IPS DF 6.9 (cell line): ENCODE measurements at regions not wholly inside any gene's neighbourhood (a gene's known extent, or its start where the extent isn't known, plus 50 kb on each side); places are given as distances from the start of the nearest gene placed in this dataset.

Experiments
- DNase-seq: peaks from one replicate; pipeline ENCODE4 v3.0.0-alpha.2; 2013; ENCODE audit warnings: low read depth, low spot score
- H3K27ac ChIP-seq: one replicate; pipeline ENCODE4 v1.5.1; 2013; ENCODE audit warnings: low read length, control low read depth
- H3K27me3 ChIP-seq: 2 replicates; pipeline ENCODE4 v1.6.1; 2013; ENCODE audit warnings: mild to moderate bottlenecking, low read length; ENCODE audit not compliant: control insufficient read depth, insufficient read depth
- H3K36me3 ChIP-seq: 2 replicates; pipeline ENCODE4 v1.6.1; 2013; ENCODE audit warnings: low read length; ENCODE audit not compliant: control insufficient read depth, insufficient read depth
- H3K4me1 ChIP-seq: 2 replicates; pipeline ENCODE4 v1.6.1; 2013; ENCODE audit warnings: low read length; ENCODE audit not compliant: control insufficient read depth, insufficient read depth
- H3K4me3 ChIP-seq: 2 replicates; pipeline ENCODE4 v1.5.1; 2013; ENCODE audit warnings: mild to moderate bottlenecking, low read length
- H3K9me3 ChIP-seq: 2 replicates; pipeline ENCODE4 v1.6.1; 2013; ENCODE audit warnings: low read length, inconsistent platforms; ENCODE audit not compliant: control insufficient read depth, insufficient read depth
- WGBS: extraction: QIAGEN DNeasy Blood & Tissue Kit; methylation state at CpG from one replicate; pipeline ENCODE4 v1.1.7; 2013; ENCODE audit warnings: mixed read lengths, missing lambda C conversion rate; ENCODE audit not compliant: insufficient read length, insufficient coverage; 5-methylcytosine and 5-hydroxymethylcytosine counted together

DNA sequence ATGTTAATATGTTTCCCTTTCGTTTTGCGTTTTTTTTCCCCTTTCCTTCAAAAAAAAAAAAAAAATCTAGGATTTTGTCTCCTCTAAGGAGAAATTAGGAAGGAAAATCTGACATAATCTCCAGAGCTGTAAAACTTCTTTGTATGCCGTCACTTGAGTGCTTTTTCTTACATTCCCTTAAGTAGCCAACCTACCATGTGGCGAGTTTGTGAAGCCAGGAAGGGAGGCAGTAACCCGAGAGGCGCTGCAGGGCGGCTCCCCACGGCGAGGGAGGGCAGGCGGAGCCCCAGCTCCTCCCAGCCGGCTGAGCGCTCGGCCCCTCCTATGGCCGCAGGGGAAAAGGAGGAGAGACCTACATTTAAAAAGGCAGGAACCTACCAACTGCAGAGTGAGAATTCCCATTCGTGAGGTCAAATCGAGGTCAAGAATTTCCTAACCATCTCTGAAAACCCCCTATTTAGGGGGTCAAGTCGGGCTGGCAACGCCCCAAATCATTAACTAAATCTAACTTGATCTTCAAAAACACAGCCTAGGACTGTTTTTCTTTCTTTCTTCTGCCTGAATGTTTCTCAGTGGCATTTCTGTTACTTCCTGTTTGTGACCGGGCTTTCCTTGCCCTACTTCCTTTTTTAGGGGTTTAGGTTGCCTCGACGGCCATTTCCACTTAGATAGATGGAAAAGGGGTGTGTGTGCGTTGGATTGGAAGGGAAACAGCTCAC lies 345.1 kb upstream of the KLF3 start:
- Histone ChIP-seq H3K36me3 (no peaks in the 10 kb centered on the region), H3K27ac (no peak overlapping the region), H3K4me1 (peaks cover 1% of the 10 kb centered on the region; the same call in 1 of the 2 replicates), H3K27me3 (no peaks in the 10 kb centered on the region), H3K4me3 (no peak overlapping the region), H3K9me3 (no peaks in the 10 kb centered on the region)
- peak; percentile 68 for DNase-seq
- no CpG with 5 or more reads among the region's 22 CpGs for WGBS

- Histone ChIP-seq H3K9me3 (no peaks in the 10 kb centered on the region), H3K27me3 (no peaks in the 10 kb centered on the region), H3K36me3 (no peaks in the 10 kb centered on the region), H3K4me3 (no peak overlapping the region), H3K4me1 (peaks cover 1% of the 10 kb centered on the region; the same call in 1 of the 2 replicates), H3K27ac (no peak overlapping the region)
- WGBS: no CpG with 5 or more reads among the region's 17 CpGs
- DNase-seq: peak; percentile 79
Observed at GRCh38 chr4:38319456-38320342, 344.3 kb upstream of the KLF3 start.

DNA sequence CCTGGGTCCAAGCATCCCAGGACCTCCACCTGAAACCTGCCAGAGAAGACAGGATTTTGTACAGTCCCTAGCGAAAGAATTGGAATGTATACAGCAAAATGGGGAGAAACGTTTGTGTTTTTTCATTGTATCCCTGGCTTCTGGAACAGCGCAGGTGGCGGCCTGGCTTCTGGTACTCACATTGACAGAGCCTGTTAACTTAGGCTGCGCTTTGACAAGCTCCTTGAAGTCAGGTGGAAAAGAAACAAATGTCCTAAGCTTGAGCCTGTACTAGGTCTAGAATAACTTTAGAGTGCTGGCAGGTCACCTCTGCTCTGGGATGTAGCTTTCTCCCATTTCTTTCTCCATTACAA lies 343.7 kb upstream of the KLF3 start:
- WGBS: no CpG with 5 or more reads among the region's 5 CpGs
- Histone ChIP-seq H3K36me3 (no peaks in the 10 kb centered on the region), H3K9me3 (no peaks in the 10 kb centered on the region), H3K27me3 (no peaks in the 10 kb centered on the region), H3K4me1 (peaks cover 1% of the 10 kb centered on the region; the same call in 1 of the 2 replicates), H3K27ac (no peak overlapping the region), H3K4me3 (no peak overlapping the region)
- no peak for DNase-seq

GRCh38 chr4:38320833-38321232 lies 343.2 kb upstream of the KLF3 start:
- Histone ChIP-seq H3K4me1 (peaks cover 1% of the 10 kb centered on the region; the same call in 1 of the 2 replicates), H3K36me3 (no peaks in the 10 kb centered on the region), H3K27ac (no peak overlapping the region), H3K9me3 (no peaks in the 10 kb centered on the region), H3K4me3 (no peak overlapping the region), H3K27me3 (no peaks in the 10 kb centered on the region)
- no CpG with 5 or more reads among the region's 4 CpGs for WGBS
- no peak for DNase-seq

GRCh38 chr4:38322714-38323113 lies 341.3 kb upstream of the KLF3 start:
- no CpG with 5 or more reads among the region's 4 CpGs for WGBS
- no peaks in the 10 kb centered on the region for H3K9me3 ChIP-seq
- no peaks in the 10 kb centered on the region for H3K27me3 ChIP-seq
- DNase-seq: no peak
- no peaks in the 10 kb centered on the region for H3K36me3 ChIP-seq
- no peak overlapping the region for H3K27ac ChIP-seq
- peaks cover 1% of the 10 kb centered on the region; the same call in 1 of the 2 replicates for H3K4me1 ChIP-seq
- no peak overlapping the region for H3K4me3 ChIP-seq

GRCh38 chr4:38323141-38323641 lies 340.8 kb upstream of the KLF3 start:
- no peaks in the 10 kb centered on the region for H3K27me3 ChIP-seq
- H3K27ac ChIP-seq: no peak overlapping the region
- H3K9me3 ChIP-seq: no peaks in the 10 kb centered on the region
- WGBS: no CpG with 5 or more reads among the region's 4 CpGs
- H3K4me3 ChIP-seq: no peak overlapping the region
- DNase-seq: no peak
- H3K4me1 ChIP-seq: peaks cover under 1% of the 10 kb centered on the region; the same call in 1 of the 2 replicates
- H3K36me3 ChIP-seq: no peaks in the 10 kb centered on the region

- Histone ChIP-seq H3K36me3 (no peaks in the 10 kb centered on the region), H3K27ac (no peak overlapping the region), H3K4me1 (no peaks in the 10 kb centered on the region), H3K27me3 (no peaks in the 10 kb centered on the region), H3K9me3 (no peaks in the 10 kb centered on the region), H3K4me3 (no peak overlapping the region)
- no peak for DNase-seq
- no CpG with 5 or more reads among the region's 31 CpGs for WGBS
Observed at GRCh38 chr4:38324861-38325628, 339.0 kb upstream of the KLF3 start.

DNA sequence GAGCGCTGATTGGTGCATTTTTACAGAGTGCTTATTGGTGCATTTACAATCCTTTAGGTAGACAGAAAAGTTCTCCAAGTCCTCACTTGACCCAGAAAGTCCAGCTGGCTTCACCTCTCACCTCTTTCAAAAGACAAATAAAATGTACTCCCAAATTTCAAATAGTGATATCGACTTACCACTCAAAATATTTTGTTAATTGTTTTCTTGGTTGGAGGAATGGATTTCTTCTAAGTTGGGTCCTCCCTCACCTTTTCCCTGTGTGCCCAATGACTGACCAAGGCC lies 338.4 kb upstream of the KLF3 start:
- Histone ChIP-seq H3K9me3 (no peaks in the 10 kb centered on the region), H3K36me3 (no peaks in the 10 kb centered on the region), H3K4me1 (no peaks in the 10 kb centered on the region), H3K4me3 (no peak overlapping the region), H3K27me3 (no peaks in the 10 kb centered on the region), H3K27ac (no peak overlapping the region)
- WGBS: no CpG with 5 or more reads among the region's 2 CpGs
- DNase-seq: no peak

DNA sequence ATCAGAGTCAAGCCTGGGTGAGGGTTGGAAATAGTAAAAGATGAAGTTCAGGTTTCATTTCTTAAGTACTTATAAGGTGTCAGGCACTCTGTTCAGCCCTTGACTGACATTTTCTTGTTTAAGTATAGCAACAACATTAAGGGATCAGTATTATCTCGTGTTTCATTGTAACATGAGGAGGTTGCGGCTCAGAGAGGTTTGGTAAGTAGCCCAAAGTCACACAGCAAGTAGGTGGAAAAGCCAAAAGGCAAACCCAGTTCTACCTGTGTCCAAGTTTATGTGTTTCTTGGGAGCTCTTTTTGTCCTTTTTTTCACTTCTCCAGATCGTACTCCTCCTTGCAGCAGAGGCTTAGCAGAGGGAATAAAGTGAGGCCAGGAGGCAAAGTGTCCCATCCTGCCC lies 337.5 kb upstream of the KLF3 start:
- DNase-seq: no peak
- no peak overlapping the region for H3K27ac ChIP-seq
- H3K36me3 ChIP-seq: no peaks in the 10 kb centered on the region
- no peak overlapping the region for H3K4me3 ChIP-seq
- no peaks in the 10 kb centered on the region for H3K9me3 ChIP-seq
- H3K4me1 ChIP-seq: no peaks in the 10 kb centered on the region
- WGBS: no CpG with 5 or more reads among the region's 3 CpGs
- no peaks in the 10 kb centered on the region for H3K27me3 ChIP-seq

GRCh38 chr4:38327174-38327573 lies 336.8 kb upstream of the KLF3 start:
- no peak for DNase-seq
- H3K27me3 ChIP-seq: no peaks in the 10 kb centered on the region
- no peaks in the 10 kb centered on the region for H3K4me1 ChIP-seq
- no peaks in the 10 kb centered on the region for H3K9me3 ChIP-seq
- no peak overlapping the region for H3K27ac ChIP-seq
- H3K4me3 ChIP-seq: no peak overlapping the region
- H3K36me3 ChIP-seq: no peaks in the 10 kb centered on the region
